HG03095 (cell line): ENCODE measurements at regions not wholly inside any gene's neighbourhood (a gene's known extent, or its start where the extent isn't known, plus 50 kb on each side); places are given as distances from the start of the nearest gene placed in this dataset.

Source experiments
- ATAC-seq: cut with Tn5 transposase; IDR thresholded peaks from one replicate; pipeline ENCODE4 v1.9.1; 2021; ENCODE audit warnings: moderate library complexity; ENCODE audit not compliant: unreplicated experiment

DNA sequence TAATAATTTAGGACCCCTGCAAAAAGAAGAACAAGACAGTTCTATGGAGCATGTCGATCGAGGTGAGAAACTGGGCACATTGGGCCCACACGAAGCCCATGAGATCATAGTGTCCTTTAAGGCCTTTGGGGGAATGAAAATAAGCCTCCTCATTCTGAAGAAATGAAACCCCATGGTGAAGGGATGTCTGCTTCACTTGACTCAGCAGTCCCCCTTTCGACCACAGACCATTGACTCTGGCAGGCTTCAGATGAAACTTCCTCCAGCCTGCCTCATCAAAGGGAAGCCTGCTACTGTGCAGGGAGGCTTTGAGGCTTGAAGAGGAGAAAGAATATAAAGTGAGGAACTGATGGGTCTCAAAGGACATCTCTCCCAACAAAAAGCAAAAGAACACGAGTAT, 144.2 kb upstream of the FBXL4 start:
- peak; percentile 94 for ATAC-seq

DNA sequence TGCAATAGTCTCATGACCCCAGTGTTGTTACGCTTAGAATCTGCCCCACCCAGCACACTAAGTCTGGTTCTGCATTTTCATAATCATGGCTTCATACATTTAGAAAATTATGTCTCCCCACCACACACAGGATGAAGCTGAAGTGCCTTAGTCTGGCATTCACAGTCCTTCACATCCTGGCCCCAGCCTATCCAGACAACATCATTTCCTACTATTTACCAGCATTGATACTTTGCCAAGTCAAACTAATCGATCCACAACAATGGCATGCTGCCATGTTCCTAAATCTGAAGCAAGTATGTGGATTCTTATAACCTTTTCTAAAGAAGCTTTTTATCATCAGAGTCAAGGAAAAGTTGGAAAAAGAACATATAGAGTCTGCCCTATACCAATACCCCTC, 132.4 kb upstream of the FBXL4 start:
- no peak for ATAC-seq

DNA sequence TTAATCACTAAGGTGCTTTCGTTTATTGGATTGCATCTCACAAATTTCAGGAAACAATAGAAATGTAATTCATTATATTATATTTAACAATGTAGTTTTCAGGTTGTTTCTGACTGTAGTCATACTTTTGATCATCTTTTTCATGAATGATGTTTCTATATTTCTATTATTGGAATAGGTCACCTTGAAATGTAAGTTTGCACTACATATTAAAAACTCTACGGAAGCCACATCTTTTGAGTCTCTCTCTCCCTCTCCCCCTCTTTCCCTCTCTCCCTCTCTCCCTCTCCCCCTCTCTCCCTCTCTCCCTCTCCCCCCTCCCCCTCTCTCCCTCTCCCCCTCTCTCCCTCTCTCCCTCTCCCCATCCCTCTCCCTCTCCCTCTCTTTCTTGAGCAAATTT, 131.3 kb upstream of the FBXL4 start:
- ATAC-seq: no peak

GRCh38 chr6:99073223-99073622, 125.5 kb upstream of the FBXL4 start:
- ATAC-seq: no peak

- no peak for ATAC-seq
Observed at GRCh38 chr6:99066044-99066443, 118.3 kb upstream of the FBXL4 start.

- ATAC-seq: no peak
Observed at GRCh38 chr6:99064834-99065233, 117.1 kb upstream of the FBXL4 start.

GRCh38 chr6:99036672-99037071, 88.9 kb upstream of the FBXL4 start:
- no peak for ATAC-seq

DNA sequence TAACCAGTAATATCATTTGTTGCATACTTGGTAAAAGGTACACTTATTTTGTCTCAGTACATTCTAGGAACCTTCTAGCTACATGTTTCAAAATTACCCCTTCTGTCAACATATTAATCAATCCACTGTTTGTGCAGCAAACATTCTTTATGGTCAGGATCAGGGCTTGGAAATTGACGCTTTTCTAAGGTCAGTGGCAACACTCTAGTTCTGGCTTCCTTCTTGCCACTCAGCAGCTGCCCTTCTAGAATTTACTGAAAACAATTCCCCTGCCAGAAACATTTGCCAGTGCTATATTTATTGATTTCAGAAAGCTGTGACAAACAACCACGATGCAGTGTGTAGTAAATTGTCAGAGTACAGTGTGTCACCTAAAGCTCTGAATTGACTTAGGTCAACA, 84.7 kb upstream of the FBXL4 start:
- ATAC-seq: no peak

DNA sequence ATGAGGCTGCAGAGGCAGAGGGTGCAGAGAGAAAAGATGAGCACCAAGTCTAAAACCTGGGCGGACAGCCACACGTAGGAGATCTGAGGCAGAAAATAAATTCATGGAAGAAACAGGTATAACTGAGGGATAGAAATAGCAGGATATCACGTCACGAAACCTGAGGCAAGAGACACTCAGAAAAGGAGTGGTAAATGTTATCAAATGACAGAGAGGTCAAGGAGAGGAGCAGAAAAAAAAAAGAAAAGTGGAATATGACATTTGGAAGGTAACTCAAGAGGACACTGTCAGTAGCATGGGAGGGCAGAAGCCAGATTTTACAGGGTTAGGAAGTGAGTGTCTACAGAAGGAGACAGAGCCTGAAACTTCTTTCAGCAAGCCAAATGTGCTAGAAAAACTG, 84.2 kb upstream of the FBXL4 start:
- no peak for ATAC-seq

GRCh38 chr6:99030915-99031314, 83.2 kb upstream of the FBXL4 start:
- no peak for ATAC-seq

GRCh38 chr6:99026135-99026534, 78.4 kb upstream of the FBXL4 start:
- no peak for ATAC-seq

GRCh38 chr6:99024089-99024488, 76.3 kb upstream of the FBXL4 start:
- ATAC-seq: no peak

DNA sequence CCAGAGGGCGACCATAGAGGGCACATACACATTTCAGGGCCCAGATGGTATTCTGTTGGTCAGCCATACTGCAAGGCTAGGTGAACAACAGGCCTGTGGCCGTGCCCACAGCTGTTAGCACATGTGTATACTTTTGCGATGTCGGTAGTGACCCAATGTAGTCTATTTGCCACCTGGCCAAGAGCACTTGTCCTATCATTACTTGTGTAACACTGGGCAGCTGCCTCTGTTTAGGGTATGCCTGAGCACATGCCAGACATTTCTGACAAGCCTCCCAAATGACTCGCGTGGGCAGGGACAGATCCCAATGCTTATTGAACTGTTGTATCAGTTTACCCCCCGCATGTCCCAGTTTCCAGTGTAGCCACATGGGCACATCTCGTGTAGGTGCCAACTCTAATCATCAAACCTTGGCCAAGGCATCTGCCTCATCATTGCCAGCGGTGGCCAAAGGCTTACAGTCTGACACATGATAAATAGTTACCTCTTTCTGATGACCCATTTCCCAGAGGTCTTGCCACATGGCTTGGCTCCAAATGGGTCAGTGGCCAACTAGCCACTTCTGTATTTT, 74.4 kb upstream of the FBXL4 start:
- ATAC-seq: no peak

GRCh38 chr6:99019381-99019780, 71.6 kb upstream of the FBXL4 start:
- ATAC-seq: no peak

GRCh38 chr6:99017150-99017549, 69.4 kb upstream of the FBXL4 start:
- ATAC-seq: no peak

- no peak for ATAC-seq
Observed at GRCh38 chr6:99016355-99016754, 68.6 kb upstream of the FBXL4 start.

- ATAC-seq: no peak
Observed at GRCh38 chr6:99014061-99014460, 66.3 kb upstream of the FBXL4 start.

DNA sequence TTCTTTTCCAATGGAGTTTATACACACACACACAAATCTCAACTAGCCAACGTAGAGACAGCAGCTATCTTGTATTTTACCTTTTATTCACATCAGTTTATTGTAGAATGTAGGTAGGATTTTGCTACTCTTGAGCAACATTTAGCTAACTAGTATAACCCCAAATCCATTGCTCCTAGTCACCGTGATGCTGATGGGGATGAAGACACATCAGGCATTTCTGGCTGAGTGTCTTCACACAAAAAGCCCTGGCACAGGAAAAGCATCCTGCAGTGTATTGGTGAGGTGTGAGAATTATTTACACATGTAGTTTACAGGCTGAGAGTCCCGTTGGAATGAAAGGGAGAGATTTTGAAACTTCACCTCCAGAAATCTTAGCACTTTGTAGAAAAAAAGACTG, 65.9 kb upstream of the FBXL4 start:
- ATAC-seq: no peak

DNA sequence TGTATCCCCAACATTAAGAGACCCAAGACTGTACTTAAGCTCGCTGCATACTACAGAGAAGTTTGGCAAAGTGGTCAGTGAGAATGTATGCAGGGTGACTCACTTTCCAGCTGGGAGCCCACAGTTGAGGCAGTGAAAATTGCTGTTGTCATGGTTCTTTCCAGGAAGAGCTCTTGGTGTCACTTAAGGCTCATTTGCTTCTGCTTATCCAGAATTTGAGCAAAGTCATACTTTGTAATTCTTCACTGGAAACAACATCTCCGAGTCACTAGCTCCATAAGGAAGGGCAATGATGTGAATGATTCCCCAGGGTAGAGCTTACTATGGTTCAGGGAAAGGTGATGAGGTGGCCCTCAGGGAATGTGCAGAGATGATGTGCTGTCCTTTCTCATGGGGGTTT, 65.4 kb upstream of the FBXL4 start:
- ATAC-seq: no peak

GRCh38 chr6:99011151-99011550, 63.4 kb upstream of the FBXL4 start:
- ATAC-seq: no peak

DNA sequence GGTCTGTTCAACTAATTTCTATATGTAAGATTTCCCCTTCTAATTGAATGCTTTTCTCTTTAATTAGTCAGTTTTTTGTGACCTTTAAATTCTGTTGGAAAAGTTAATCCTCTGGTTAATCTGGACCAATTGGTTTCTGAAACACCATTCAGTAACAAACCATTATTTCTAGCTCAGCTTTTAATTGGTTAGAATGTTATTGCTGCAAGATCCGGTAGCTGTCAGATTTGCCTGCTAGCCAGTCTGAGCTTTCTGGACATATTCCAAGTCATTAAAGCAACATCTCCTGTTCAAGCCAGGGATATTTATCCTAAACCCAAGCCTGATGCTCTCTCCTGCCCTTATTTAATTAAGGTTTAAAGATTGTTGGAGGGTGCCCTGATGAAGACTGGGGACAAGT, 55.1 kb upstream of the FBXL4 start:
- ATAC-seq: no peak

DNA sequence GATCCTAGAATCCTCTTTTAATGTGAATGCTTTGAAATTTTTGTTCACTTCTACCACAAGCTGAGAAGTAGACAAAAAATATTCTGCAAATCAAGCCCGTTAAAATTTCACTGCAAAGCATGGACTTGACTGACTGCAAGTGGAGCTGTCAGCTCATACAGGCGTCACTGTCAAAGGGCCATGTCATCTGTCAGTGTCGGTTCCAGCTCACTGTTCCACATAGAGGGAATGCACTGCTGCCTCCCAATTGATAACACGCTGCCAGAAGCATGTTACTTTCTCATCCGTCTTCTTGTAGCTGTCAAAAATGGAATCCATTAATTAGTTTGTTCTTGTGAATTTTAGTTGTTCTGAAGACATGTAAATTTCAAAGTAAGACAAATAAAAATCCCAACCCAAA, 50.4 kb upstream of the FBXL4 start:
- no peak for ATAC-seq
